ENCODE measurements at regions not wholly inside any gene's neighbourhood (a gene's known extent, or its start where the extent isn't known, plus 50 kb on each side); places are given as distances from the start of the nearest gene placed in this dataset.
A peak's percentile ranks its signal among the peaks of the same experiment; 100 is the strongest.

DNA sequence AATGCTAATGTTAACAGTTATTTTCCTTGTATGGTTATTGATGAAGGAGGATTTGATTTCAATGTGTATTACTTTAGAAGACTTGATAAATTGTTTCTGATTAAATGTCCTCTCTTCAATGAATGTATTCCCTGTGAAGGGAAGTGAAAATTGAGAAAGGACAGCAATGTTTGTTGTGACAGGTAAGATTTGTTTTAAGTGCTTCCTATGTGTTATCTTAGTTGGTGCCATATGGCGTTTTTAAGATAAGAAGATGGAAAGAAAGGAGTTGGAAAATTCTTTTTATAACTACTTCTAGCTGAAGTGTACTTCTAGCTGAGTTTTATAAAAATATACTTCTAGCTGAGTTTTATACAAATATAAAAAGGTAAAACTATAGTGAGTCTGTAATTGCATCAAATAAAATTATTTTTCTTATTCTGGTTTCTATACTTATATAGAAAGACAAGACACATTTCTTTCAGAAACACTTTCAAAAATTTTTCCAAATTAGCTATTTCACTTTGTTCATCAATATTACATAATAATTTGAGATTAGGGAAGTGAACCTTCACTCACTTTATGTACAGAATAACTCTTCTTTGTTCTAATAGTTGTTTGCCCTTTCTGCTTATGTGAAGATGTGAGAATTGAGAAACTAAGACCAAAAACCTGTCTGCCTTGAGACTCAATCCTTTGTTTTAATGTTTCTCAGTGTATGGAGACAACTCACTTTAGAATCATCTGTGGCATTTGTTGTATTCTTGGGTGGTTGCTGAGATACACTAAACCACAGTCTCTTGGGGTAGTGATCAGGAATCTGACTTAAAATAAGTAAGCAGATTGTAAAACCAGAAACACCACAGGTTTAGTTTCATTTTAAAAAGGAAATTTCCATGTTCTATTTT, 382.9 kb upstream of the B3GALT2 start:
- peak; percentile 80 to 81 for DNase-seq (ENCODE audit: low read depth in 2 of 2)

DNA sequence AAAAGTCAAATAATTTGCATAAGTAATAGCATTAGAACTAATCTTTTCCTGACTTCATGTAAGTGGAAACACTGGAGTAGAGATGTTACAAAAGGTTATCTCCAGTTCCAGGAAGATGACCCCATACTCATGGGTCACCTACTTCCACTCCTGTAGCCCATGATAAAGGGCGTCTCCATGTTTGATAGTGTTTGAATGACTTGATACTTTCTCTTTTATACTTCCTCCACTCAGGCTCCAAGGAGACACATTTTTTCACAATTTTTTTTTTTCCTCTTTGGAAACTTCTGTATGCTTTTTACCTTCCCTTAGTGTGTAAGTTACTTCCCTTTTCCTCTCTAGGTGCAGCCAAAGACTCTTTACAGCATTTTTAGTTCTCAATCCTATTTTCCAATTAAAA, 382.1 kb upstream of the B3GALT2 start:
- DNase-seq (ENCODE audit: low read depth in 2 of 2): no peak

DNA sequence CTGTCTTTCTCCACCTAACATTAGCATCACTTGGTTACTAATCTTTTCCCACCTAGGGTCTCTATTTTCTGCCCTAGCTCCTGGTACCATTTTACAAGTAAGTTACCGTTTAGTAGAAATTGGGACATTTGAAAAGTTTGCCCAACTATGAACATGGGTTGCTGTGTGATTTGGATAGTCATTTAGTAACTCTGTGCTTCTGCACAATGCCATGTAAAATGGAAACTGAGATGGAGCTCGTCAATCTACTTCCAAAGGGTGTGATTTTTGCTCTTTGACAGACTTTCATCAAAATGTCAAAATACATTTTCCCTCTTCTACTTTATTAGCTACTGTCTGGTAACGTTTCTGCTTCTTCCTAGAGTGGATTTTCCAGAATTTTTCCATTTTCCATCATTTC, 381.5 kb upstream of the B3GALT2 start:
- no peak for DNase-seq (ENCODE audit: low read depth in 2 of 2)

DNA sequence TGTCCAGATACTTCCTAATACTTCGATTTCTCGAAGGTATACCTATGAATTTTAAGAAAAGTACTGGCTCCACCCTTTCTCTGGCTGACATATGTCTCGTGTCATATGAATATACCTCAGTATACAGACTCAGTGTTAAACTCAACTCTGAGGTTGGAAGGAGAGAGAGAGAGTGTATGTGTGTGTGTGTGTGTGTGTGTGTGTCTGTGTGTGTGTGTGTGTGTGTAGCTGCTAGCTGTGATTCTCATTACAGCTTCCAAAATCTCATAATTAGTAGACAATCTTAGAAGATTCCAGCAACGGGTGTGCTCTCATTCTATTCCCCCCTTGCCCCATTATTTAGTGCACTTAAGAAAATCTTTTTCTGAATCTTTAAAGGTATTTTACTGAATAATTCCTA, 380.3 kb upstream of the B3GALT2 start:
- DNase-seq (ENCODE audit: low read depth in 2 of 2): no peak

DNA sequence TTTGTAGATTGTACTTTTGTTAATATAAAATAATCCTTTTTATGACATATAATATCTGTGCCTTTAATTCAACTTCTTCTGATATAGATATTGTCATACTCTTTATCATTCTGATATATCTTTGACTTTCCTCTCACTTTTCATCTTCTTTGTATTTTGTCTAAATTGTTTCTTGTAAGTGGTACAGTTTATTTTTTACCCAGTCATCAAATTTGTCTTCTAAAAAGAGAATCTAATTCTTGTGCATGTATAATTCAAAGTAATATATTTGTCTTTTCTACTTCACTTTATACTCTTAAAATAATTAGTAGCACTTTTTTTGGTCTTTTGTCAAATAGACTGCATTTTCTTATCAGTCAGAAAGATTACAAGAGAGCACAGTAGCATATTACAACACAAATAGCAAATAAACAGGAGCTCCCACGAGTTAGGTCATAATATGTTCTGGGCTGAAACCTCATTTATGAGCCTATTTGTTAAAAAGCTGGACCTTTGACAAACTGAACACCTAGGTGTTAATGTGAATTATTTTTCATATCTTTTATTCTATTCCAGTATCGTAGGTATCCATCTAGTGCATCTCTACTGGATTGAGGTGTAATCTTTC, 379.7 kb upstream of the B3GALT2 start:
- DNase-seq (ENCODE audit: low read depth in 2 of 2): no peak

DNA sequence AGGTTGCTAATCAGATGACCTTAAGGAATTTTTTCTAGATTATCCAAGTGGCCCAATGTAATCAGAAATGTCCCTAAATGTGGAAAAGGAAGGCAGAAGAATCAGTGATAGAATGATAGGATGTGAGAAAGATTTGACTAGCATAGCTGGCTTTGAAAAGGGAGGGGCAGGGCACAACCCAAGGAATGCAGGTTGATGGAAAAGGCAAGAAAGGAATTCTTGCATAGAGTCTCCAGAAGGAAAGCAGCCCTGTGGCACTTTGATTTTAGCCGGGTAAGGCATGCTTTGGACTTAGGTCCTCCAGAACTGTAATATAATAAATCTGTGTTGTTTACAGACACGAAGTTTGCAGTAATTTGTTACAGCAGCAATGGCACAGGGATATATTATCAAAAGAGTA, 375.7 kb upstream of the B3GALT2 start:
- no peak for DNase-seq (ENCODE audit: low read depth in 2 of 2)

DNA sequence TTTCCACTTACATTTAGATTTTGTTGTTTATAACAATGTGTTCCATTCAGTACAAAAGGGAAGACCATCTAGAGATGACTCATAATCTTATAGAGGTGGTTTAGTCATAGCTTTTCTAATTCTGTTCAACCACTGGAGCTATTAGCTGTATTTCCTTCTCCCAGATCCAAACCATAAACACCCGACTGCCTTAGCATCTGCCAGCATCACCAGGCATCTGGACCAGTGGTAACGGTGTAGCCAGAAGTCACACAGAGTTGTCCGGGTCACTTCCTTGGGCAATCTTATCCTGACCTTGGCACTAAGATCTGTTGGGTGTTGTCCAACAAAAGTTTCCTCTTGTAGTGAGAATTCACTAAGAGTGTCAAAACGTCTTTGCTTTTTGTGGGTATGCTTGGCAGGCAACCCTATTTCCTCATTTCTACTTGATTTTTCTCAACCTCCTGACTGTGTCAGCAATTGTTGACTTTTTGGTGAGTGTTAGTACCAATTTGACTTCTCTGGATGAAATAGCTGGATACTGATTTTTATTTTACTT, 372.1 kb upstream of the B3GALT2 start:
- DNase-seq (ENCODE audit: low read depth in 2 of 2): peak; percentile 51 to 52

DNA sequence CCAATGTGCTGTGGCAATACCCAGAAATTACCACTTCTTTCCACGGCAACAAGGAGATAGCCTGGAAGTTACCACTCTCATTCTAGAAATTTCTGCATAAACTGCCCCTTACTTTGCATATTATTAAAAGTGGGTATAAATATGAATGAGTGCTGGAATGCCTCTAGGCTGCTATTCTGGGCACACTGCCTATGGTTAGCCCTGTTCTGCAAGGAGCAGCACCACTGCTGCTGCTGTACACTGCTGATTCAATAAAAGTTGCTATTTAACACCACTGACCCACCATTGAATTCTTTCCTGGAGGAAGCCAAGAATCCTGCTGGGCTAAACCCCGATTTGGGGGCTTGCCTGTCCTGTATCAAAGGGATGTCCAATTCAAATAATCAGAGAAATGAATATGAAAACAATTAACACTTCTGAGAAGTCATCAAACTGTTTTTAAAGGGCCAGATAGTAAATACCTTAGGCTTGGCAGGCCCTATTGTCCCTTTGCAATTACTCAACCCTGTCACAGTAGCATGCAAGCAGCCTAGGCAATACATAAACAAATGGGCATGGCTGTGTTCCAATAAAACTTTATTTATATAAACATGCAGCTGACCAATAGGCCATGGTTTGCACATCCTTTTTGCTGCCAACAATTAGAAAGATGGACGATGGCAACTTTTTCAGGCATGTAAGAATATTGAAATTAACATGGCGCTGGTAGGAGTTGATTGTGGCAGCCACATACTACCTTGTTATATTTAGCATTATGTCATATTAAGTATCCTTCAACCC, 369.4 kb upstream of the B3GALT2 start:
- DNase-seq (ENCODE audit: low read depth in 2 of 2): no peak

DNA sequence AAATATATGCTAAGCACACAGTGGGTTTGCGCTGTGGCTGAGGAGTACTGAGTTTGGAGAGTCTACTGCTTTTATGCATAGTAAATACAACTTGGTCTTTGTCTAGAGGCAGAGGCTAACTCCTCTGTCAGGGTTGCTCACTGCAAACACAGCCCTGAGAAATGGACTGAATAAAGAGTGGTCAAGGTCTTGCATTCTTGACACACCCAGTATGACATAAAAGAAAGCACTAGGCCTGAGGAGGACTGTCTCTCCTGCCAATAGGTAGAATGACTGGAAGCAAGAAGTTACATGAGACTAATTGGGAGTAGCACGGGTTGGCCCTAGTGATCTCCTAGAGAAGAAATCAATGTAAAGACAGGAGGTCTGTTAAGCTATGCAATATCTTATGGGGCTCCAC, 367.2 kb upstream of the B3GALT2 start:
- DNase-seq (ENCODE audit: low read depth in 2 of 2): no peak

DNA sequence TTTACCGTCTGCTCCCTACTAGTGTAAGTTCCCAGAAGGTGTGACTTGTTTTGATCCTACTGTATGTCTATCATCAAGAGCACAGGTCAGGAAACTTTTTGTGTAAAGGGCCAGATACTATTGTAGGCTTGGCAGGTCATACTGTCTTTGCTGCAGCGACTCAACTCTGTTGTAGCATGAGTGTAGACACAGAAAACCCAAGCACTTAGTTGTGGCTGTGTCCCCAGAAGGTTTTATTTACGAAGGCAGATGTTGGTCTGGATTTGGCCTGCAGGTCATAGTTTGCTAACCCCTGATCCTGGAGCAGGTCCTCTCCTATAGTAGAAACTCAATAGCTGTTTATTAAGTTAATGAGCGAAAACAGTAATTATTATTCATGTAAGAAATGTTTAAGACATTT, 365.9 kb upstream of the B3GALT2 start:
- no peak for DNase-seq (ENCODE audit: low read depth in 2 of 2)

DNA sequence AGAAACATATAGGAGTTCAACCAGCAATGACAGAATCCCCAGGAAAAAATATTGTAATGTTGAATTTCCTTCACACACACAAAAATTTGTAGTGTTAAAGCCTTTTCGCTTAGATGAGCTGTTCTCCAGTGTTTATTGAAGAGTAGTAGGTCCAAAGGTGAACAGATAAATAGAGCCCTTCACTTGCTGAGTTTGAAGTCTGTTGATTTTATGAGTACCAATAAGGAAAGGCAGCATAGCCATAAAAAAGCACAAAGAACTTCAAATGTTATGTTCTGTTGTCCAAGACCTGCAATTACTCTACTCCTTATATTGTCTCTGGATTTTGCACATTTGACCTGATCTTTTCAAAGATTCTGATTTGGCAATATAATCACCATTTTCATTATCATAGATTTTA, 362.7 kb upstream of the B3GALT2 start:
- no peak for DNase-seq (ENCODE audit: low read depth in 2 of 2)

DNA sequence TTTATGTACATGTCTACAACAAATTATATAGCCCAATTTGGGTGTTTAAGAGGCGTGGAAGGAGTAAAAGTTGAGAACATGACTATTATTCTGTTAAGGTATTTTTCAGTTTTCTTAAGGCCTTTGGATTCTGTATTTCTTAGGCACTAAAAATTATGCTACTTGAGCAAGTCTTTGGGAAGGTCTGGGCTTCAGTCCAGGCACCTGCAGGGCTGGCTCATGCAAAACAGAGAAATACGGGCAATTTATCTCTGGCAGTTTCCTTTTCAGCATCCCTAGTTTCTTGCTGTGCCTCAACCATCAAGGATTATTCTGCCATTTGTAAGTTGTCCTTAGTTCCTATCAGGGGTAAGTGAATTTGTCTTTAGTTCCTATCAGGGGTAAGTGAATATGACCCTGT, 358.8 kb upstream of the B3GALT2 start:
- no peak for DNase-seq (ENCODE audit: low read depth in 2 of 2)

DNA sequence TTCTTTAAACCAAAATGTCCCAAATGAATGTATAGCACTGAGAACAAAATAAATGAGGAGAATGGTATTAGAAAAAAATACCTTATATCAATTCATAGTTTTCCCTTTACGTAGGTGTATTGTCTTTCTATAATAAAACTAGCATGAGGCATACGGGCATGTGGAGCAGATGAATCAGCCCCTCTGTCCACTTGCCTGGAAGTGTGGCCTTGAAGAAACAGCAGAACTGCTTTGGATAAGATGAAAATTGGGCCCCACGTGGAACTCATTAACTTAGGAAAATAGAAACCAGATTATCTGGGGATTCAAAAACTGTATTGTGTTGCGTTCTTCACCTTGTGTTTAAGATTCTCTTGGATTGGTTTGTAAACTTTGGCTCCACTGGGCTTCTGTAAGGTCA, 356.8 kb upstream of the B3GALT2 start:
- DNase-seq (ENCODE audit: low read depth in 2 of 2): peak; percentile 50 to 54

DNA sequence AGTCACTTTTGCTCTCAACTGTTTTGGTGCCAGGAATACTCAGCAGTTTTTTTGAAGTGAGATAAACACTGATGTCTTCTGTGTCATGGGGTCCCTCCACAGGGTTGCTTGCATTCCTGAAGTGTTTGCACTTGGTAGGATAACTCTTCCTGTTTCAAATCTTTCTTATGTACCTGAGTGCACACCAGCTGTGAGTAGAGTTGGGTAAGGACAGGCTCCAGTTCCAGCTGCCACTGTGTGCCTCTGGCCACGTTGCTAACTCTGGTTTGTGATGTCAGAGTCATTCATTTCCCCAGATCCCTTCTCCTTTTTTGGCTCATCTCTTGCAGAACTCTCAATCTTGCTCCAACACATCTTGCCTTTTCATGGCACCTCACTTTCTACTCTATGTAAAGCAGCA, 356.3 kb upstream of the B3GALT2 start:
- no peak for DNase-seq (ENCODE audit: low read depth in 2 of 2)

DNA sequence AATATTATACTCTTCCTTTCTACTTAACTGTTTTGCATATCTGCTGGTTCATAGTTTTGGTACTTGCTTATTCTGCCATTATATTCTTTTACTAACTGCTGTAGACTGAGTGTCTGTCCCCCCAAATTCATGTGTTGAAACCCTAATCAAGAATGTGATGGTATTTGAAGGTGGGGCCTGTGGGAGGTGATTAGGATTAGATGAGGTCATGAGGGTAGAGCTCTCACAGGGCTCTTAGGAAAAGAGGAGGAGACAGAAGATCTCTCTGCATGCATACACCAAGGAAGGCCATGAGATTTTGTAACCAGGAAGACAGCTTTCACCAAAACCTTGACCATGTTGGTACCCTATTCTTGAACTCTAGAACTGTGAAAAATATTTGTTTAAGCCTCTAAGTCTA, 354.1 kb upstream of the B3GALT2 start:
- no peak for DNase-seq (ENCODE audit: low read depth in 2 of 2)

DNA sequence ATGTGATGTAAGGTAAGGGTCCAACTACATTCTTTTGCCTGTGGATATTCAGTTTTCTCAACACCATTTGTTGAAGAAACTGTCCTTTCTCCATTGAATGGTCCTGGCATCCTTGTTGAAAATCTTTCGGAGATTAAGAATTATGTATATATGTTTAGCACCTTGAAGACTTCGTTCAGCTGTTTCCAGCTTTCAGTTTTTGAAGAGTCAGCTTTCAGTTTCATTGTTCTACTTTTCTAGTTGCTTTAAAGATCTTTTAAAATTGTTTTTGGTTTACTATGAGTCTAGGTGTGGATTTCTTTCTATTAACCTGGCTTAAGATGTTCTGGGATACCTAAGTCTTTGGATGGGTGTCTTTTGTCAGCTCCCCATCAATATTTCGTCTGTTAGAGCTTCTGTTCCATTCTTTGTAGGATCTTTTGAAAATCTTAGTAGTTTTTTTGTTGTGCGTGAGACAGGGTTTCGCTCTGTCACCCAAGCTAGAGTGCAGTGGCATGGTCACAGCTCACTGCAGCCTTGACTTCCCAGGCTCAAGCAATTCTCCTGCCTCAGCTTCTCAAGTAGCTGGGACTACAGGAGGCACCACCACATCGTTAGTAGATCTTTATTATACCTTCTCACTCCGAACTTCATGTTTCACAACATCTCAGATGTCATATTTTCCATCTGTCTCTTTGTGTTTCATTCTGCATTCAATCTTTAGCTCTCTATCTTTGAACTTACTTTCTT, 353.5 kb upstream of the B3GALT2 start:
- no peak for DNase-seq (ENCODE audit: low read depth in 2 of 2)

DNA sequence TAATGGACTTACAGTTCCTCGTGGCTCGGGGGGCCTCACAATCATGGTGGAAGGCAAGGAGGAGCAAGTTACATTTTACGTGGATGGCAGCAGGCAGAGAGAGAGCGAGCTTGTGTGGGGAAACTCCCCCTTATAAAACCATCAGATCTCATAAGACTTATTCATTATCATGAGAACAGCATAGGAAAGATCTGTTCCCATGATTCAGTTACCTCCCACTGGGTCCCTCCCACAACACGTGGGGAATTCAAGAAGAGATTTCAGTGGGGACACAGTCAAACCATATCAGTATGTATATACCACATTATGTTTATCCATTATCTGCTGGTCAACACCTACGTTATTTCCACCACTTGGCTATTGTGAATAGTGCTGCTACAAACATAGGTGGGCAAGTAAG, 352.3 kb upstream of the B3GALT2 start:
- no peak for DNase-seq (ENCODE audit: low read depth in 2 of 2)

DNA sequence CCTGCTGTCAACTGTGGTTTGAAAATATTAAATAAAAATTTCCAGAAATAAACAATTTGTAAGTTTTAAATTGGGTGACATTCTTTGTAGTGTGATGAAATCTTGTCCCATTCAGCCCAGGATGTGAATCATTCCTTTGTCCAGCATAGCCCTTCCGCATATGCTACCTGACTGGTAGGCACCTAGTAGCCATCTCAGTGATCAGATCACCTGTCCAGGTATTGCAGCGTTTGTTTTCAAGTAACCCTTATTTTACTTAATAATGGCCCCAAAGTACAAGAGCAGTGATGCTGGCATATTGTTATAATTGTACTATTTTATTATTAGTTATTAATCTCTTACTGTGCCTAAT, 351.6 kb upstream of the B3GALT2 start:
- no peak for DNase-seq (ENCODE audit: low read depth in 2 of 2)

DNA sequence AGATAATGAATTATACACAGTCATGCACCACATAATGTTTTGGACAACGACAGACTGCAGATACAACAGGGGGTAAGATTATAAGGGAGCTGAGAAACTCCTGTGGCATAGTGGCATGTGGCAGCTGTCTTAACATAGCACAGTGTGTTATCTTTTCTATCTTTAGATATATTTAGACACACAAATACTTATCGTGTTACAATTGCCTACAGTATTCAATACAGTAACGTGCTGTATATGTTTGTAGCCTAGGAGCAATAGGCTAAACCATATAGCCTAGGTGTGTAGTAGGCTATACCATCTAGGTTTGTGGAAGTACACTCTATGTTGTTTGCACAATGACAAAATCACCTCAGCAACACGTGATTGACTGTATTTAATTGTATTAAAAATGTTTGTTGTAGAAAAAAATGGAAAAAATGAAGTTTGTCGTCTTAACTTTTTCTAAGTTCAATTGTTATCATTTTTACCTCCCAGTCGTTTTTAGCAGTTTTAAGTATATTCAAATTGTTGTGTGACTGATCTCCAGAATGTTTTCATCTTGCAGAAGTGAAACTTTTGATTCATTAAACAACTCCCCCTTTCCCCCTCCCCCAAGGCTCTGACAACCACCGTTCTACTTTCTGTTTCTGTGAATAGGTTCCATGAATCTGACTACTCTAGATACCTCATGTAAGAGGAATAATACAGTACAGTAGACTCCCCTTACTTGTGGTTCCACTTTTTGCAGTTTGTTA, 351.0 kb upstream of the B3GALT2 start:
- DNase-seq (ENCODE audit: low read depth in 2 of 2): no peak

DNA sequence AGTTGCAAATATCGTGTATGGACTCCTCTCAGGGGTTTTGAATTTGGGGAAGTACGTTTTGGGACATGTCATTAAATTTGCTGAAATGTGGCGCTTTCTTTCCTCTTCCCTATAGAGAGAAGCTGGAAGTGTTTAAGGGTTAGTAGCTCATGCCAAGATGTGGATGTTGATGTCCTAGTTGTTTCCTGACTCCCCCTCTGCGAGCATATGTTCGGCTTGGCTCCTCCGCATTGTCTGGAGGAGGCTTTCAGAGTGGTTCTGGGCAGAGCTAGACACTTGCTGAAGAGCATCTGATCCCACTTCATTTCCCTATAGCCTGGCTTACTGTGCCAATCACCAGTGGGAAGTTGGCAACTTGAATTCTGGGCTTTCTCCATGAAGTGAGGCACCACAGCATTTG, 347.4 kb upstream of the B3GALT2 start:
- no peak for DNase-seq (ENCODE audit: low read depth in 2 of 2)
